PC-9 (cell line): ENCODE measurements at regions not wholly inside any gene's neighbourhood (a gene's known extent, or its start where the extent isn't known, plus 50 kb on each side); places are given as distances from the start of the nearest gene placed in this dataset.
A peak's percentile ranks its signal among the peaks of the same experiment; 100 is the strongest.
"Not testable (repeated sequence)": the region's sequence is repeated elsewhere in the genome, so short reads cannot be mapped to it uniquely, and the experiment has no call there.

Source experiments
- BruUV-seq: library from RNA; stranded (reverse); fragments of 400-500 nt; replicated peaks from 2 replicates; lab custom pipeline; 2021; lab: Mats Ljungman, UMichigan
- CTCF ChIA-PET: fragments of 300-600 bp; sonication (Branson Sonifier 250); formaldehyde crosslinking; loops from one replicate; lab custom pipeline; 2022; ENCODE audit warnings: antibody characterized with exemption; lab: Charles Lee
- POLR2A ChIA-PET: fragments of 300-600 bp; sonication (Branson Sonifier 250); formaldehyde crosslinking; loops from one replicate; lab custom pipeline; 2022; ENCODE audit warnings: antibody characterized with exemption; ENCODE audit not compliant: unreplicated experiment; lab: Charles Lee
- DNase-seq, 2 experiments: peaks; one replicate each; pipeline versions ENCODE4 v3.0.0 to v3.0.0-alpha.2; 2015 to 2022; ENCODE audit warnings: mixed read lengths in 1 of 2
- H2AFZ ChIP-seq: fragments of 200-600 bp; sonication (generic); 2 replicates; pipeline ENCODE4 v1.8.1; 2017; ENCODE audit warnings: antibody characterized with exemption
- H3F3A ChIP-seq: fragments of 200-600 bp; sonication (generic); 2 replicates; pipeline ENCODE4 v1.8.1; 2017; ENCODE audit warnings: antibody characterized with exemption, mild to moderate bottlenecking, low read depth; ENCODE audit not compliant: insufficient read depth
- H3K27ac ChIP-seq: fragments of 200-600 bp; sonication (generic); 2 replicates; pipeline ENCODE4 v1.6.1; 2016; ENCODE audit warnings: mixed run types
- H3K27me3 ChIP-seq: fragments of 200-600 bp; sonication (generic); 2 replicates; pipeline ENCODE4 v1.6.1; 2016; ENCODE audit warnings: low read depth, mixed run types; ENCODE audit not compliant: insufficient read depth
- H3K36me3 ChIP-seq: fragments of 200-600 bp; sonication (generic); 2 replicates; pipeline ENCODE4 v1.6.1; 2016; ENCODE audit warnings: low read depth, mixed run types
- H3K4me1 ChIP-seq: fragments of 200-600 bp; sonication (generic); replicated peaks from 2 replicates; pipeline ENCODE4 v1.6.1; 2016; ENCODE audit warnings: mixed run types; ENCODE audit not compliant: insufficient read depth
- H3K4me2 ChIP-seq: fragments of 200-600 bp; sonication (generic); 2 replicates; pipeline ENCODE4 v1.6.1; 2017; ENCODE audit warnings: mixed run types
- H3K4me3 ChIP-seq: fragments of 200-600 bp; sonication (generic); 2 replicates; pipeline ENCODE4 v1.6.1; 2016; ENCODE audit warnings: mixed run types
- H3K79me2 ChIP-seq: fragments of 200-600 bp; sonication (generic); 2 replicates; pipeline ENCODE4 v1.6.1; 2017; ENCODE audit warnings: low read depth, mixed run types
- H3K9me2 ChIP-seq: fragments of 200-600 bp; sonication (generic); 2 replicates; pipeline ENCODE4 v1.8.1; 2017; ENCODE audit warnings: mild to moderate bottlenecking; ENCODE audit not compliant: insufficient read depth
- H3K9me3 ChIP-seq: fragments of 200-600 bp; sonication (generic); 2 replicates; pipeline ENCODE4 v1.8.1; 2016; ENCODE audit warnings: low read depth; ENCODE audit not compliant: insufficient read depth
- H4K20me1 ChIP-seq: fragments of 200-600 bp; sonication (generic); 2 replicates; pipeline ENCODE4 v1.8.1; 2017; ENCODE audit not compliant: insufficient read depth
- intact Hi-C: fragments of 100-400 bp; cut with micrococcal nuclease; formaldehyde crosslinking; loops from one replicate; pipeline ENCODE4 v1.10.0; 2022; ENCODE audit not compliant: unreplicated experiment

GRCh38 chr16:21503941-21504832 is 95.2 kb upstream of the METTL9 start:
- CTCF ChIA-PET, H3K36me3 ChIP-seq, H3K9me2 ChIP-seq, BruUV-seq, intact Hi-C loops, H3K4me3 ChIP-seq, POLR2A ChIA-PET, H2AFZ ChIP-seq, H3K9me3 ChIP-seq, H3K27me3 ChIP-seq: not testable (repeated sequence)
- peaks cover 21% of the 10 kb centered on the region for H3K4me1 ChIP-seq
- H3K27ac ChIP-seq = 0 out of 2 replicates have a peak overlapping the region, but pooled peaks have one; percentile 77
- peak overlapping the region; percentile 96; the same call in 1 of the 2 replicates for H3K4me2 ChIP-seq
- DNase-seq = peak in 1 of 2 experiments; percentile 0
- H4K20me1 ChIP-seq = peaks cover 57% of the 10 kb centered on the region
- peaks cover 71% of the 10 kb centered on the region for H3K79me2 ChIP-seq
- H3F3A ChIP-seq = peaks cover 42% of the 10 kb centered on the region

- H3K4me1 ChIP-seq = peaks cover 24% of the 10 kb centered on the region
- H3K4me2 ChIP-seq, H3K27ac ChIP-seq, BruUV-seq, CTCF ChIA-PET, DNase-seq, intact Hi-C loops, H3K27me3 ChIP-seq, H3K9me3 ChIP-seq, POLR2A ChIA-PET, H3K4me3 ChIP-seq, H2AFZ ChIP-seq, H3K9me2 ChIP-seq: not testable (repeated sequence)
- H4K20me1 ChIP-seq = peaks cover 70% of the 10 kb centered on the region
- H3F3A ChIP-seq = peaks cover 52% of the 10 kb centered on the region
- H3K79me2 ChIP-seq = peaks cover 81% of the 10 kb centered on the region
- H3K36me3 ChIP-seq = peaks cover 15% of the 10 kb centered on the region
These were observed 93.4 kb upstream of the METTL9 start for GRCh38 chr16:21505751-21506520.

- H3K4me2 ChIP-seq, CTCF ChIA-PET, POLR2A ChIA-PET, BruUV-seq, H3K27me3 ChIP-seq, H3K9me3 ChIP-seq, intact Hi-C loops, H2AFZ ChIP-seq, DNase-seq, H3K27ac ChIP-seq, H3K9me2 ChIP-seq, H3K4me3 ChIP-seq: not testable (repeated sequence)
- Histone ChIP-seq H3F3A (peaks cover 51% of the 10 kb centered on the region), H3K4me1 (peaks cover 35% of the 10 kb centered on the region), H3K79me2 (peaks cover 91% of the 10 kb centered on the region), H4K20me1 (peaks cover 75% of the 10 kb centered on the region), H3K36me3 (peaks cover 15% of the 10 kb centered on the region)
These were observed 92.4 kb upstream of the METTL9 start for GRCh38 chr16:21506857-21507456.

GRCh38 chr16:21507631-21508305 is 91.6 kb upstream of the METTL9 start:
- Histone ChIP-seq H3K36me3 (peaks cover 21% of the 10 kb centered on the region), H3K4me1 (peaks cover 39% of the 10 kb centered on the region), H3F3A (peaks cover 56% of the 10 kb centered on the region), H3K79me2 (peaks cover 99% of the 10 kb centered on the region), H4K20me1 (peaks cover 83% of the 10 kb centered on the region)
- CTCF ChIA-PET, BruUV-seq, H3K9me2 ChIP-seq, H3K27me3 ChIP-seq, intact Hi-C loops, H2AFZ ChIP-seq, POLR2A ChIA-PET, H3K4me3 ChIP-seq, H3K9me3 ChIP-seq, H3K4me2 ChIP-seq, H3K27ac ChIP-seq: not testable (repeated sequence)
- peak in 1 of 2 experiments; percentile 54 for DNase-seq

- H3K4me3 ChIP-seq, H3K9me3 ChIP-seq, DNase-seq, H3K27me3 ChIP-seq, H2AFZ ChIP-seq, H3K27ac ChIP-seq, H3K9me2 ChIP-seq, CTCF ChIA-PET, H3K4me2 ChIP-seq, POLR2A ChIA-PET, intact Hi-C loops: not testable (repeated sequence)
- H3K79me2 ChIP-seq = peaks cover 100% of the 10 kb centered on the region
- H3F3A ChIP-seq = peaks cover 45% of the 10 kb centered on the region
- peaks cover 16% of the 10 kb centered on the region for H3K36me3 ChIP-seq
- peaks cover 36% of the 10 kb centered on the region for H3K4me1 ChIP-seq
- TSS peak; percentile 0 for BruUV-seq
- peaks cover 82% of the 10 kb centered on the region for H4K20me1 ChIP-seq
These were observed 90.5 kb upstream of the METTL9 start for GRCh38 chr16:21508661-21509436.

- H3K9me2 ChIP-seq, H3K9me3 ChIP-seq, DNase-seq, BruUV-seq, intact Hi-C loops, H3K27me3 ChIP-seq, H3K4me3 ChIP-seq, POLR2A ChIA-PET, H2AFZ ChIP-seq, H3K27ac ChIP-seq, H3K4me2 ChIP-seq, CTCF ChIA-PET: not testable (repeated sequence)
- H3K4me1 ChIP-seq = peaks cover 36% of the 10 kb centered on the region
- peaks cover 100% of the 10 kb centered on the region for H3K79me2 ChIP-seq
- H3K36me3 ChIP-seq = peaks cover 21% of the 10 kb centered on the region
- H3F3A ChIP-seq = peaks cover 42% of the 10 kb centered on the region
- peaks cover 82% of the 10 kb centered on the region for H4K20me1 ChIP-seq
These were observed 89.8 kb upstream of the METTL9 start for GRCh38 chr16:21509437-21510086.
